Kidney (tissue), 13 donors: ENCODE measurements at regions not wholly inside any gene's neighbourhood (a gene's known extent, or its start where the extent isn't known, plus 50 kb on each side); places are given as distances from the start of the nearest gene placed in this dataset.

Source experiments
- DNase-seq, 5 donors: peaks; one replicate each; pipeline ENCODE4 v3.0.0-alpha.2; 2013 to 2020
- FAIRE-seq: peaks from 2 replicates; lab custom pipeline; 2012; peaks lifted over from hg19 to GRCh38; lab: Jason Lieb, UNC
- H3K27ac ChIP-seq, 2 donors: one replicate each; pipeline ENCODE4 v1.7.0; 2013; ENCODE audit warnings: low read depth in 2 of 2, low read length in 2 of 2, inconsistent platforms in 1 of 2
- H3K27me3 ChIP-seq: one replicate; pipeline ENCODE4 v1.7.1; 2013; ENCODE audit warnings: low read length, inconsistent platforms; ENCODE audit not compliant: control insufficient read depth, insufficient read depth
- H3K36me3 ChIP-seq, 3 donors: one replicate each; pipeline versions ENCODE4 v1.7.0 to v1.7.1; 2013; ENCODE audit warnings: low read length in 3 of 3, control low read depth in 1 of 3, inconsistent platforms in 1 of 3; ENCODE audit not compliant: insufficient read depth in 3 of 3, control insufficient read depth in 2 of 3
- H3K4me1 ChIP-seq, 3 donors: one replicate each; pipeline versions ENCODE4 v1.7.0 to v1.7.1; 2013; ENCODE audit warnings: low read length in 3 of 3, inconsistent platforms in 1 of 3, low read depth in 1 of 3; ENCODE audit not compliant: control insufficient read depth in 2 of 3, insufficient read depth in 2 of 3
- H3K4me3 ChIP-seq, 3 donors: one replicate each; pipeline versions ENCODE4 v1.7.0 to v1.8.1; 2013; ENCODE audit warnings: low read length in 3 of 3, control low read depth in 1 of 3, inconsistent platforms in 1 of 3
- H3K9ac ChIP-seq, 3 donors: one replicate each; pipeline versions ENCODE4 v1.7.0 to v1.7.1; 2013; ENCODE audit warnings: low read length in 3 of 3, control low read depth in 1 of 3, inconsistent platforms in 1 of 3
- H3K9me3 ChIP-seq, 3 donors: one replicate each; pipeline versions ENCODE4 v1.7.0 to v1.7.1; 2013; ENCODE audit warnings: low read length in 3 of 3, control low read depth in 1 of 3, inconsistent platforms in 1 of 3; ENCODE audit not compliant: control insufficient read depth in 2 of 3, insufficient read depth in 1 of 3
- CTCF ChIP-seq: IDR thresholded peaks from 3 replicates; pipeline ENCODE4 v1.5.1; 2012; ENCODE audit warnings: mild to moderate bottlenecking, moderate library complexity, borderline replicate concordance; ENCODE audit not compliant: insufficient read depth; ENCODE audit errors: extremely low read depth
- intact Hi-C: fragments of 100-400 bp; cut with DNase I; formaldehyde crosslinking; loops from one replicate; pipeline ENCODE4 v1.11.1; 2022
- donor health status: control.
- donor health status: control.
- donor health status: control.
- donor health status: control.
- donor health status: control.
- donor health status: DM: yes; HTN: yes; CAD: no.
- donor health status: Normal renal cell carcinoma (clear cell type).

GRCh38 chr22:22818202-22818538 lies 69.4 kb upstream of the IGLL5 start:
- DNase-seq, result no peak
- no peak overlapping the region for H3K9ac ChIP-seq
- no peaks in the 10 kb centered on the region for H3K27me3 ChIP-seq
- TF ChIP-seq CTCF, result no peak
- H3K36me3 ChIP-seq, result no peaks in the 10 kb centered on the region
- no peak overlapping the region for H3K27ac ChIP-seq
- intact Hi-C loops, result no loop called here
- H3K4me1 ChIP-seq, result peaks cover 0 to 2% (median 0%) of the 10 kb centered on the region in 3 donors
- no peak overlapping the region for H3K4me3 ChIP-seq
- FAIRE-seq, result no peak
- no peaks in the 10 kb centered on the region for H3K9me3 ChIP-seq

- no peak for TF ChIP-seq CTCF
- no peak overlapping the region for H3K4me3 ChIP-seq
- no peak overlapping the region for H3K9ac ChIP-seq
- no peaks in the 10 kb centered on the region for H3K27me3 ChIP-seq
- no peak overlapping the region for H3K27ac ChIP-seq
- H3K9me3 ChIP-seq, result no peaks in the 10 kb centered on the region
- no peak for FAIRE-seq
- intact Hi-C loops, result no loop called here
- no peaks in the 10 kb centered on the region for H3K36me3 ChIP-seq
- peak in 1 of 5 donors; percentile 65 for DNase-seq
- peaks cover 0 to 2% (median 0%) of the 10 kb centered on the region in 3 donors for H3K4me1 ChIP-seq
These were observed 68.5 kb upstream of the IGLL5 start for GRCh38 chr22:22818861-22819855.

- Histone ChIP-seq H3K9ac (no peak overlapping the region), H3K36me3 (no peaks in the 10 kb centered on the region), H3K27ac (no peak overlapping the region), H3K9me3 (no peaks in the 10 kb centered on the region), H3K4me3 (no peak overlapping the region), H3K27me3 (no peaks in the 10 kb centered on the region), H3K4me1 (peaks cover 0 to 2% (median 0%) of the 10 kb centered on the region in 3 donors)
- TF ChIP-seq CTCF, result no peak
- no peak for DNase-seq
- intact Hi-C loops, result no loop called here
- no peak for FAIRE-seq
These were observed 67.5 kb upstream of the IGLL5 start for GRCh38 chr22:22820076-22820475.
